ENCODE measurements at regions not wholly inside any gene's neighbourhood (a gene's known extent, or its start where the extent isn't known, plus 50 kb on each side); places are given as distances from the start of the nearest gene placed in this dataset.

DNA sequence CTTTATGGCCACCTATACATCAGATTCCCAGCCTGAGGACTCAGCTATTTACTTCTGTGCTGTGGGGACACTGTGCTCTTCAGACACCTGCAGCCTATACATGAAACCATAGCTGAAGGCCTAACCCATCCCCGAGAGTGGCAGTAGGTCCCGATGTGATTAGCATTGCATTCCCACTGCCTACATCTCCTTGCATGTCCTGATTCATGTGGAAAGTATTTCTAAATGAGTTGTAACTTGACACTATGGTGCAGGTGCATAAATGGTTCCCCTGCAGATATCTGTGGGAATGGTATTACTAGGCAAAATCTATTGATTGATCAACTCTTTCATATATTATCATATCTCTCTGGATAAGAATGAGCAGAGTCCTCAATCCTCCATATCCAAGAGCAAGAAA is 433.5 kb downstream of the DAD1 start:
- TF ChIP-seq POLR2A (IDR thresholded peaks at IDR 0.05; ENCODE audit: low read depth, low read length) (no peak), POLR2AphosphoS5 (IDR thresholded peaks at IDR 0.05; ENCODE audit: low read depth, low read length) (no peak), POU2F2 (IDR thresholded peaks at IDR 0.05; ENCODE audit: low read depth, low read length) (no peak), SPI1 (IDR thresholded peaks at IDR 0.05; ENCODE audit: low read depth, low read length) (no peak)
